ENCODE measurements at regions not wholly inside any gene's neighbourhood (a gene's known extent, or its start where the extent isn't known, plus 50 kb on each side); places are given as distances from the start of the nearest gene placed in this dataset.

DNA sequence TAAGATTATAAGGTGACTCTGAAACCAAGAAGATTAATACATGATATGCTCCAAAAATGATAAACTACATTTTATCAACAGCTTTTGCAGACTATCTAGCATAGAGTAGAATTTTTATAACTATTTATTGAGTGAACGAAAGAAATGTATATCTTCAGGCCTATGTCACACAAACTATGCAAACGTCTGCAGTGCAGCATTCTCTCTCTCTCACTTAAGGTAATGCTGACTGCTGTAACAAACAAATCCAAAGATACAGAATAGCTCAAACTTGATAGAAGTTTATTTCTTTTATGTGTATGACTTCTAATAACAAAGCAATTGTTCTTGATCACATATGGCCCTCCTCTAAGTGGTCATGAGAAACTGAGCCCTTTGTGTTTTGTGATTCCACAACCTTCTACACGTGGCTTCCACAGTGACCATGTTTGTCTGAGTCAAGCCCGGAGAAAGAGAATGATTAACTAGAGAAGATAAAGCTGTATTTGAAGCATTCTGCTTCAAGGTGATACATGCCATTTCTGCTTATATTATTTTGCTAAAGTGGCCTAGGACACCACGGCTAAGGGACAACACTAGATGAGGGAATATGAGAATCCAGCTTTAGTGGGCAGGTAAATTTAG lies 1352.7 kb upstream of the TMEM132C start:
- CTCF ChIA-PET = no interaction called here
- Histone ChIP-seq H3K4me3 (ENCODE audit: low read depth, low read length) (no peak overlapping the region), H3K27ac (ENCODE audit: low read depth, low read length) (no peak overlapping the region), H3K27me3 (ENCODE audit: control insufficient read depth, insufficient read depth, low read length) (no peaks in the 10 kb centered on the region), H3K9me3 (ENCODE audit: control insufficient read depth, insufficient read depth, low read length) (peaks cover 12% of the 10 kb centered on the region)
- POLR2A ChIA-PET = no interaction called here
- no peak for DNase-seq (ENCODE audit: low read depth, low spot score)
- TF ChIP-seq, protein P1, sequence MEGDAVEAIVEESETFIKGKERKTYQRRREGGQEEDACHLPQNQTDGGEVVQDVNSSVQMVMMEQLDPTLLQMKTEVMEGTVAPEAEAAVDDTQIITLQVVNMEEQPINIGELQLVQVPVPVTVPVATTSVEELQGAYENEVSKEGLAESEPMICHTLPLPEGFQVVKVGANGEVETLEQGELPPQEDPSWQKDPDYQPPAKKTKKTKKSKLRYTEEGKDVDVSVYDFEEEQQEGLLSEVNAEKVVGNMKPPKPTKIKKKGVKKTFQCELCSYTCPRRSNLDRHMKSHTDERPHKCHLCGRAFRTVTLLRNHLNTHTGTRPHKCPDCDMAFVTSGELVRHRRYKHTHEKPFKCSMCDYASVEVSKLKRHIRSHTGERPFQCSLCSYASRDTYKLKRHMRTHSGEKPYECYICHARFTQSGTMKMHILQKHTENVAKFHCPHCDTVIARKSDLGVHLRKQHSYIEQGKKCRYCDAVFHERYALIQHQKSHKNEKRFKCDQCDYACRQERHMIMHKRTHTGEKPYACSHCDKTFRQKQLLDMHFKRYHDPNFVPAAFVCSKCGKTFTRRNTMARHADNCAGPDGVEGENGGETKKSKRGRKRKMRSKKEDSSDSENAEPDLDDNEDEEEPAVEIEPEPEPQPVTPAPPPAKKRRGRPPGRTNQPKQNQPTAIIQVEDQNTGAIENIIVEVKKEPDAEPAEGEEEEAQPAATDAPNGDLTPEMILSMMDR (IDR thresholded peaks at IDR 0.05; ENCODE audit: low read depth, low read length) = no peak

DNA sequence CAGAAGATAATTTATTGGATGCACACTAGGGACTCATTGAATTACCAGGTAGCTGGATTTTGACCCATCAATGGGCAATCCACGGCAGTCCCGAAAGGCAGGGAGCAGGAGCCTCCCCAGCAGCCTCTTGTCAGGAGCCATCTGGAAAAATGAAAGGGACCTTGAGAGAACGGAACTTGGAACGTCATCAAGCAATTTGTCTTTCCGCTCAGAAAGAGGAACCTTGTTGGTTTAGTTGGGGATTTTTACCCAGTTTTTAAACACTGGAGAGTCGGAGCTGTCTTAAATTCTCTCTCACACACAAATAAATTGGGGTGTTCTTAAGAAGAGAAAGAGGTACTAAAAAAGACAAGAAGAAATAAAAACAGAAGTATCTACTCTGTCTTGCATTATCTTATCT lies 1351.7 kb upstream of the TMEM132C start:
- CTCF ChIA-PET = no interaction called here
- Histone ChIP-seq H3K9me3 (ENCODE audit: control insufficient read depth, insufficient read depth, low read length) (peaks cover 13% of the 10 kb centered on the region), H3K27ac (ENCODE audit: low read depth, low read length) (no peak overlapping the region), H3K4me3 (ENCODE audit: low read depth, low read length) (no peak overlapping the region), H3K27me3 (ENCODE audit: control insufficient read depth, insufficient read depth, low read length) (no peaks in the 10 kb centered on the region)
- POLR2A ChIA-PET = no interaction called here
- TF ChIP-seq, protein P1 (IDR thresholded peaks at IDR 0.05; ENCODE audit: low read depth, low read length) = no peak
- no peak for DNase-seq (ENCODE audit: low read depth, low spot score)

DNA sequence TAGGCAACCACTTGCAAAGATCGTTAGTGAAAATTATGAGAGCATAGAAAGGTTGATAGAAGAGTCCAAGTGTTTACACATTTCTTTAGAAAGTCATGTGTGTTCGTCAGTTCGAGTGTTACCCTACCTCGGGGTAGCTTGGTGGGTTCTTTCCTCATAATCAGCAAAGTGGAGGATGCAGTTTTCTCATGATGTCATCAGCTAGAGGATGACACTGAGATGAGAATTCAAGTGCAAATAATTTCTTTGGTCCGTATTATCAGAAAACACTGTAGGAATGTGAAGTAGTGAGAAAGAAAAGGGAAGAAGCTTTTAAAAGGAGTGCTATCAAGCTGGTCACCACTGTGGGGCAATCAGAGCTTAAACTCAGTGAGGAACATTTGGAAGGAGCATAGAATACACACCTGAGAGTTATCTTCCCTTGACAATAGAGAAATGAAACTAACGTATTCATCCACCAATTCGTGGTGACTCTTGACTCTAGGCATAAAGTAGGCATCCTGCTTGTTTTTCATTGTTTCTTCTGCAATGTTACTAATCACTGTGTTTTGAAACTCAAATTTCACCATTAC lies 1340.9 kb upstream of the TMEM132C start:
- TF ChIP-seq, protein P1 (IDR thresholded peaks at IDR 0.05; ENCODE audit: low read depth, low read length) = no peak
- Histone ChIP-seq H3K27me3 (ENCODE audit: control insufficient read depth, insufficient read depth, low read length) (no peaks in the 10 kb centered on the region), H3K9me3 (ENCODE audit: control insufficient read depth, insufficient read depth, low read length) (peaks cover 16% of the 10 kb centered on the region), H3K4me3 (ENCODE audit: low read depth, low read length) (no peak overlapping the region), H3K27ac (ENCODE audit: low read depth, low read length) (no peak overlapping the region)
- ChIA-PET CTCF (no interaction called here), POLR2A (interaction anchor here (0.5 kb wide), 1 partner anchor 1102 kb away, joined by 5 read pairs; no protein-coding TSS in a partner anchor)
- DNase-seq (ENCODE audit: low read depth, low spot score) = no peak

DNA sequence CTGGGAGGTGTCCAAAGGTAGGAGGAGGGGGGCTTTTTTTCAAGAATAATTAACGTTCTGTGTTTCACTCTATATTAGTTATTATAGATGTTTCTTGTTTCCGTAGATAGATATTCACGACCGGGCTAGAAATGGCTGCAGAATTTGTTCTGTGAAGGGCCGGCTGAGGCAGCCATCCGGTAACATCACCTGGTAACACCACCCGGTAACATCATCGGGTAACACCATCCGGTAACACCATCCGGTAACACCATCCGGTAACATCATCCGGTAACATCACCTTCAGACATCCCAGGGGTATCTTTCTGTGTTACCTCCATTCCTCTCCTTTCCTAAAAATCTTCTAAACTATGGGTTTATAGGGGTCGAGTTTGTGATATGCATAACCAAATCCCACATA lies 1336.7 kb upstream of the TMEM132C start:
- no peak overlapping the region for H3K27ac ChIP-seq (ENCODE audit: low read depth, low read length)
- ChIA-PET POLR2A (no interaction called here), CTCF (no interaction called here)
- no peak for DNase-seq (ENCODE audit: low read depth, low spot score)
- H3K27me3 ChIP-seq (ENCODE audit: control insufficient read depth, insufficient read depth, low read length) = no peaks in the 10 kb centered on the region
- no peak overlapping the region for H3K4me3 ChIP-seq (ENCODE audit: low read depth, low read length)
- TF ChIP-seq, protein P1 (IDR thresholded peaks at IDR 0.05; ENCODE audit: low read depth, low read length) = no peak
- H3K9me3 ChIP-seq (ENCODE audit: control insufficient read depth, insufficient read depth, low read length) = peaks cover 19% of the 10 kb centered on the region

DNA sequence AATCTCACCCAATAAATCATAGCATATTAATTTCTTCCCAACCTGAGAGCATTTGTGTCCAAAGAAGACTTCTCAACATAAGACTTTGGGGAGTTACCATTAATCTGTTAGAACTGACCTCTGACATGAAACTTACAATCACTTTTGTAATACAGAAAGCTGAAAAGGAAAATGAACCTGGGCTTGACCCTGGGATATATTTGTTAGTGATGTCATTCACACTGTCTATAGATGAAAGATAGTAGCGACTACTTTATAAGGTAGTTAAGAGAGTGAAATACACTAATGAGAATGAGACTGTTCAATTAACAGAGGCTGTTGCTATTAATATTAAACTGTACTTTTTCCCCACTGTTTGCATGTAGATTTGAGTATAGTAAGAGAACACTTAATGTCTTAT lies 1334.8 kb upstream of the TMEM132C start:
- Histone ChIP-seq H3K27ac (ENCODE audit: low read depth, low read length) (no peak overlapping the region), H3K9me3 (ENCODE audit: control insufficient read depth, insufficient read depth, low read length) (peaks cover 30% of the 10 kb centered on the region), H3K4me3 (ENCODE audit: low read depth, low read length) (no peak overlapping the region), H3K27me3 (ENCODE audit: control insufficient read depth, insufficient read depth, low read length) (no peaks in the 10 kb centered on the region)
- ChIA-PET POLR2A (no interaction called here), CTCF (no interaction called here)
- no peak for DNase-seq (ENCODE audit: low read depth, low spot score)
- TF ChIP-seq, protein P1 (IDR thresholded peaks at IDR 0.05; ENCODE audit: low read depth, low read length) = no peak
